H1 (cell line): ENCODE measurements at regions not wholly inside any gene's neighbourhood (a gene's known extent, or its start where the extent isn't known, plus 50 kb on each side); places are given as distances from the start of the nearest gene placed in this dataset.

Experiments
- ASH2L ChIP-seq: fragments of 200-600, 300-600 bp; sonication (generic); IDR thresholded peaks from one replicate; pipeline ENCODE4 v1.7.1; 2017; ENCODE audit warnings: low read length
- BACH1 ChIP-seq: IDR thresholded peaks from 2 replicates; pipeline ENCODE4 v1.6.1; 2012; ENCODE audit warnings: low read length, improper control_type of control experiment
- CBX8 ChIP-seq: fragments of 300-800, 300-1000 bp; sonication (generic); IDR thresholded peaks from 2 replicates; pipeline ENCODE4 v1.7.1; 2016; ENCODE audit warnings: low read depth, low read length, borderline replicate concordance
- CHD7 ChIP-seq: fragments of 300-600 bp; sonication (generic); IDR thresholded peaks from 2 replicates; pipeline ENCODE4 v1.7.1; 2012; ENCODE audit warnings: low read length, moderate library complexity, mild to moderate bottlenecking, inconsistent platforms; ENCODE audit not compliant: insufficient replicate concordance
- CREB1 ChIP-seq: IDR thresholded peaks from 2 replicates; pipeline ENCODE4 v1.6.1; 2012; ENCODE audit warnings: inconsistent platforms
- EP300 ChIP-seq, 2 experiments: IDR thresholded peaks; 1 replicate in 1 of 2; 2 replicates in 1 of 2; pipeline ENCODE4 v1.6.1; 2011 to 2012; ENCODE audit warnings: low read depth in 2 of 2, low read length in 2 of 2, mild to moderate bottlenecking in 2 of 2, borderline replicate concordance in 1 of 2, inconsistent platforms in 1 of 2, moderate library complexity in 1 of 2
- FOSL1 ChIP-seq: IDR thresholded peaks from 2 replicates; pipeline ENCODE4 v1.6.1; 2011; ENCODE audit warnings: mild to moderate bottlenecking, low read depth, low read length, moderate library complexity; ENCODE audit not compliant: insufficient read depth
- GABPA ChIP-seq: IDR thresholded peaks from 2 replicates; pipeline ENCODE4 v1.6.1; 2011; ENCODE audit warnings: mild to moderate bottlenecking, low read length, moderate library complexity, borderline replicate concordance; ENCODE audit not compliant: insufficient read depth
- JUND ChIP-seq: IDR thresholded peaks from 2 replicates; pipeline ENCODE4 v1.6.1; 2011; ENCODE audit warnings: mild to moderate bottlenecking, improper control_type of control experiment, low read length
- KDM5A ChIP-seq: fragments of 200-600 bp; IDR thresholded peaks from 2 replicates; pipeline ENCODE4 v1.7.1; 2012; ENCODE audit warnings: mild to moderate bottlenecking, low read length, inconsistent platforms, mixed read lengths
- NANOG ChIP-seq: IDR thresholded peaks from 2 replicates; pipeline ENCODE4 v1.6.1; 2011; ENCODE audit warnings: low read length, low read depth, mild to moderate bottlenecking, inconsistent platforms; ENCODE audit not compliant: insufficient read depth, poor library complexity, severe bottlenecking
- SIRT6 ChIP-seq: IDR thresholded peaks from one replicate; pipeline ENCODE4 v1.7.1; 2012; ENCODE audit warnings: low read length, inconsistent platforms

DNA sequence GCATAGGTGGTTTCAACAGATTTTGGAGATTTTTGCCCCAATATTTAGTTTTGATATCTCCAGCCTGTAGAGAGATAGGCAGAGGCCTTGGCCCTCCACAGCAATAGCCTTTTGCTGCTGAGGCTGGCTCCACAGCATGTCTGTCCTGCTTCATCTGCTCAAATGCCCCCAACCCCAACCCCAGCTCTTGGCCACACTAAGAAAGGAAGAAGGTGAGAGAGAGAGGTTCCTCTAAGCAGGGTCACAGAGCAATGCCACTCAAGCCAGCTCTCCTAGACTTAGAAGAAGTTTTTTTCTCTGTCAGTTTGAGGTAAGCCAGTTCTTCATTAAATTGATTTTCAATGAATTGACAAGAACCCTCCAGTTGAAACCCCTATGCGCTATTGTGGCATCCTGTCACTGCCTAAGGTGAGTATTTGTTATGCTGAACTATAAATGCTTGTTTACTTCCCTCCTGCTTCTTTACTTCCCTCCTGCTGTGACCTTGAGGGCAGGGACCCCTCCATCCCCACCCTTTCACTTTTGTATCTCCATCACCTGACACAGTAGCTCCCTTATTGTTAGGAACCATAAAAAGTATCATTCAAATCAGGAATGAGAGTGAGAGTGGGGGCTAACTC, 366.2 kb upstream of the CNR1 start (continued):
- TF ChIP-seq CHD7 (no peak), CBX8 (no peak), FOSL1 (no peak), BACH1 (no peak), JUND (no peak), KDM5A (no peak), CREB1 (no peak), NANOG (no peak), GABPA (no peak), ASH2L (no peak), EP300 (IDR thresholded peaks at IDR 0.05; ENCODE audit: borderline replicate concordance in 1 of 2, low read depth in 2 of 2, low read length in 2 of 2) (no peak), SIRT6 (no peak)
